BE2C (cell line): ENCODE measurements at regions not wholly inside any gene's neighbourhood (a gene's known extent, or its start where the extent isn't known, plus 50 kb on each side); places are given as distances from the start of the nearest gene placed in this dataset.
"Not testable (repeated sequence)": the region's sequence is repeated elsewhere in the genome, so short reads cannot be mapped to it uniquely, and the experiment has no call there.

ENCODE experiments used
- DNase-seq: peaks from one replicate; pipeline ENCODE4 v3.0.0-alpha.2; 2020
- H3K27me3 ChIP-seq: fragments of 250-450 bp; sonication (Bioruptor Pico); 2 replicates; pipeline ENCODE4 v1.5.1; 2020; ENCODE audit warnings: mild to moderate bottlenecking
- H3K36me3 ChIP-seq: fragments of 250-450 bp; sonication (Bioruptor Pico); 2 replicates; pipeline ENCODE4 v1.5.1; 2020; ENCODE audit warnings: mild to moderate bottlenecking
- H3K4me1 ChIP-seq: fragments of 250-450 bp; sonication (Bioruptor Pico); 2 replicates; pipeline ENCODE4 v1.5.1; 2020
- H3K4me3 ChIP-seq: 2 replicates; pipeline ENCODE4 v1.5.1; 2011; ENCODE audit warnings: low read depth, low read length
- H3K9me3 ChIP-seq: fragments of 250-450 bp; sonication (Bioruptor Pico); 2 replicates; pipeline ENCODE4 v1.5.1; 2020
- CTCF ChIP-seq: IDR thresholded peaks from 2 replicates; pipeline ENCODE4 v1.5.1; 2012; ENCODE audit warnings: mild to moderate bottlenecking, low read depth, low read length

GRCh38 chrX:104469771-104470170 is 96.2 kb upstream of the IL1RAPL2 start:
- Histone ChIP-seq H3K27me3 (no peaks in the 10 kb centered on the region), H3K4me1 (no peaks in the 10 kb centered on the region), H3K36me3 (no peaks in the 10 kb centered on the region), H3K4me3 (no peak overlapping the region), H3K9me3 (no peaks in the 10 kb centered on the region)
- no peak for DNase-seq
- no peak for TF ChIP-seq CTCF

- Histone ChIP-seq H3K36me3 (no peaks in the 10 kb centered on the region), H3K27me3 (no peaks in the 10 kb centered on the region), H3K9me3 (no peaks in the 10 kb centered on the region), H3K4me1 (no peaks in the 10 kb centered on the region), H3K4me3 (no peak overlapping the region)
- DNase-seq: no peak
- TF ChIP-seq CTCF: no peak
Observed at GRCh38 chrX:104459796-104460195, 106.2 kb upstream of the IL1RAPL2 start.

GRCh38 chrX:104457130-104457529 is 108.9 kb upstream of the IL1RAPL2 start:
- not testable (repeated sequence) for H3K4me1 ChIP-seq

GRCh38 chrX:104450316-104450715 is 115.7 kb upstream of the IL1RAPL2 start:
- no peak for DNase-seq
- H3K9me3 ChIP-seq: no peaks in the 10 kb centered on the region
- no peaks in the 10 kb centered on the region for H3K4me1 ChIP-seq
- H3K27me3 ChIP-seq: no peaks in the 10 kb centered on the region
- H3K4me3 ChIP-seq: no peak overlapping the region
- no peaks in the 10 kb centered on the region for H3K36me3 ChIP-seq
- no peak for TF ChIP-seq CTCF

More at GRCh38 chrX:104457130-104457529, 108.9 kb upstream of the IL1RAPL2 start:
- H3K36me3 ChIP-seq, DNase-seq, H3K9me3 ChIP-seq, H3K27me3 ChIP-seq, H3K4me3 ChIP-seq: not testable (repeated sequence)

GRCh38 chrX:104445591-104445990 is 120.4 kb upstream of the IL1RAPL2 start:
- Histone ChIP-seq H3K27me3 (no peaks in the 10 kb centered on the region), H3K4me1 (no peaks in the 10 kb centered on the region), H3K36me3 (no peaks in the 10 kb centered on the region), H3K4me3 (no peak overlapping the region), H3K9me3 (no peaks in the 10 kb centered on the region)
- no peak for TF ChIP-seq CTCF
- DNase-seq: no peak

- no peaks in the 10 kb centered on the region for H3K9me3 ChIP-seq
- no peak for TF ChIP-seq CTCF
- no peaks in the 10 kb centered on the region for H3K4me1 ChIP-seq
- H3K27me3 ChIP-seq: no peaks in the 10 kb centered on the region
- H3K36me3 ChIP-seq: no peaks in the 10 kb centered on the region
- DNase-seq: no peak
- H3K4me3 ChIP-seq: no peak overlapping the region
Observed at GRCh38 chrX:104435249-104435648, 130.8 kb upstream of the IL1RAPL2 start.

- no peak for TF ChIP-seq CTCF
- no peaks in the 10 kb centered on the region for H3K36me3 ChIP-seq
- no peak overlapping the region for H3K4me3 ChIP-seq
- no peaks in the 10 kb centered on the region for H3K9me3 ChIP-seq
- H3K27me3 ChIP-seq: no peaks in the 10 kb centered on the region
- H3K4me1 ChIP-seq: no peaks in the 10 kb centered on the region
- DNase-seq: no peak
Observed at GRCh38 chrX:104432321-104432720, 133.7 kb upstream of the IL1RAPL2 start.
